ENCODE measurements at regions not wholly inside any gene's neighbourhood (a gene's known extent, or its start where the extent isn't known, plus 50 kb on each side); places are given as distances from the start of the nearest gene placed in this dataset.
A peak's percentile ranks its signal among the peaks of the same experiment; 100 is the strongest.
"Not testable (repeated sequence)": the region's sequence is repeated elsewhere in the genome, so short reads cannot be mapped to it uniquely, and the experiment has no call there.

GRCh38 chrX:114450911-114451310 is 133.0 kb upstream of the HTR2C start:
- H3K4me3 ChIP-seq (ENCODE audit: low read length): no peak overlapping the region
- no peaks in the 10 kb centered on the region for H3K36me3 ChIP-seq (ENCODE audit: control insufficient read depth, insufficient read depth, low read length)
- no peaks in the 10 kb centered on the region for H3K4me1 ChIP-seq (ENCODE audit: control insufficient read depth, insufficient read depth, low read length)
- H3K9me3 ChIP-seq (replicated peaks; ENCODE audit: control insufficient read depth, low read depth, low read length): no peaks in the 10 kb centered on the region
- peaks cover 3% of the 10 kb centered on the region for H3K27me3 ChIP-seq (ENCODE audit: control insufficient read depth, insufficient read depth, low read length)
- no peak for DNase-seq
- H3K27ac ChIP-seq (ENCODE audit: low read length): no peak overlapping the region
- no CpG with 5 or more reads among the region's 2 CpGs for WGBS (ENCODE audit: insufficient coverage)

- no peaks in the 10 kb centered on the region for H3K9me3 ChIP-seq (replicated peaks; ENCODE audit: control insufficient read depth, low read depth, low read length)
- no peak overlapping the region for H3K4me3 ChIP-seq (ENCODE audit: low read length)
- no peak for DNase-seq
- no peaks in the 10 kb centered on the region for H3K36me3 ChIP-seq (ENCODE audit: control insufficient read depth, insufficient read depth, low read length)
- no peak overlapping the region for H3K27ac ChIP-seq (ENCODE audit: low read length)
- WGBS (ENCODE audit: insufficient coverage): 20% methylated on average over 1 of the region's 1 CpG
- H3K27me3 ChIP-seq (ENCODE audit: control insufficient read depth, insufficient read depth, low read length): peaks cover 3% of the 10 kb centered on the region
- H3K4me1 ChIP-seq (ENCODE audit: control insufficient read depth, insufficient read depth, low read length): no peaks in the 10 kb centered on the region
Measured at GRCh38 chrX:114451397-114451796, 132.5 kb upstream of the HTR2C start.

GRCh38 chrX:114462266-114462665 is 121.6 kb upstream of the HTR2C start:
- H3K27ac ChIP-seq (ENCODE audit: low read length): no peak overlapping the region
- H3K9me3 ChIP-seq (replicated peaks; ENCODE audit: control insufficient read depth, low read depth, low read length): no peaks in the 10 kb centered on the region
- peaks cover 4% of the 10 kb centered on the region for H3K27me3 ChIP-seq (ENCODE audit: control insufficient read depth, insufficient read depth, low read length)
- DNase-seq: no peak
- H3K4me1 ChIP-seq (ENCODE audit: control insufficient read depth, insufficient read depth, low read length): no peaks in the 10 kb centered on the region
- no peak overlapping the region for H3K4me3 ChIP-seq (ENCODE audit: low read length)
- H3K36me3 ChIP-seq (ENCODE audit: control insufficient read depth, insufficient read depth, low read length): no peaks in the 10 kb centered on the region

GRCh38 chrX:114465689-114466088 is 118.2 kb upstream of the HTR2C start:
- Histone ChIP-seq H3K27me3 (ENCODE audit: control insufficient read depth, insufficient read depth, low read length) (peaks cover 2% of the 10 kb centered on the region), H3K36me3 (ENCODE audit: control insufficient read depth, insufficient read depth, low read length) (no peaks in the 10 kb centered on the region), H3K4me1 (ENCODE audit: control insufficient read depth, insufficient read depth, low read length) (no peaks in the 10 kb centered on the region), H3K9me3 (replicated peaks; ENCODE audit: control insufficient read depth, low read depth, low read length) (no peaks in the 10 kb centered on the region), H3K27ac (ENCODE audit: low read length) (no peak overlapping the region), H3K4me3 (ENCODE audit: low read length) (no peak overlapping the region)
- DNase-seq: no peak

- 62% methylated on average over 5 of the region's 6 CpGs for WGBS (ENCODE audit: insufficient coverage)
- H3K27me3 ChIP-seq (ENCODE audit: control insufficient read depth, insufficient read depth, low read length); H3K9me3 ChIP-seq (replicated peaks; ENCODE audit: control insufficient read depth, low read depth, low read length); DNase-seq; H3K4me3 ChIP-seq (ENCODE audit: low read length); H3K36me3 ChIP-seq (ENCODE audit: control insufficient read depth, insufficient read depth, low read length); H3K27ac ChIP-seq (ENCODE audit: low read length); H3K4me1 ChIP-seq (ENCODE audit: control insufficient read depth, insufficient read depth, low read length): not testable (repeated sequence)
Measured at GRCh38 chrX:114472008-114472407, 111.9 kb upstream of the HTR2C start.

GRCh38 chrX:114472788-114473187 is 111.1 kb upstream of the HTR2C start:
- Histone ChIP-seq H3K36me3 (ENCODE audit: control insufficient read depth, insufficient read depth, low read length) (no peaks in the 10 kb centered on the region), H3K4me3 (ENCODE audit: low read length) (no peak overlapping the region), H3K27me3 (ENCODE audit: control insufficient read depth, insufficient read depth, low read length) (no peaks in the 10 kb centered on the region), H3K9me3 (replicated peaks; ENCODE audit: control insufficient read depth, low read depth, low read length) (no peaks in the 10 kb centered on the region), H3K27ac (ENCODE audit: low read length) (no peak overlapping the region), H3K4me1 (ENCODE audit: control insufficient read depth, insufficient read depth, low read length) (no peaks in the 10 kb centered on the region)
- no CpG with 5 or more reads among the region's 2 CpGs for WGBS (ENCODE audit: insufficient coverage)
- DNase-seq: no peak

GRCh38 chrX:114500622-114501021 is 83.3 kb upstream of the HTR2C start:
- Histone ChIP-seq H3K27ac (ENCODE audit: low read length) (no peak overlapping the region), H3K27me3 (ENCODE audit: control insufficient read depth, insufficient read depth, low read length) (no peaks in the 10 kb centered on the region), H3K4me1 (ENCODE audit: control insufficient read depth, insufficient read depth, low read length) (no peaks in the 10 kb centered on the region), H3K4me3 (ENCODE audit: low read length) (no peak overlapping the region), H3K9me3 (replicated peaks; ENCODE audit: control insufficient read depth, low read depth, low read length) (no peaks in the 10 kb centered on the region), H3K36me3 (ENCODE audit: control insufficient read depth, insufficient read depth, low read length) (no peaks in the 10 kb centered on the region)
- WGBS (ENCODE audit: insufficient coverage): no CpG with 5 or more reads among the region's 1 CpG
- DNase-seq: no peak

- H3K27me3 ChIP-seq (ENCODE audit: control insufficient read depth, insufficient read depth, low read length): peaks cover 2% of the 10 kb centered on the region
- no peaks in the 10 kb centered on the region for H3K9me3 ChIP-seq (replicated peaks; ENCODE audit: control insufficient read depth, low read depth, low read length)
- no peak overlapping the region for H3K27ac ChIP-seq (ENCODE audit: low read length)
- no peaks in the 10 kb centered on the region for H3K4me1 ChIP-seq (ENCODE audit: control insufficient read depth, insufficient read depth, low read length)
- H3K4me3 ChIP-seq (ENCODE audit: low read length): no peak overlapping the region
- no CpG with 5 or more reads among the region's 2 CpGs for WGBS (ENCODE audit: insufficient coverage)
- no peaks in the 10 kb centered on the region for H3K36me3 ChIP-seq (ENCODE audit: control insufficient read depth, insufficient read depth, low read length)
- no peak for DNase-seq
Measured at GRCh38 chrX:114508756-114509155, 75.1 kb upstream of the HTR2C start.

GRCh38 chrX:114519524-114519923 is 64.4 kb upstream of the HTR2C start:
- H3K9me3 ChIP-seq (replicated peaks; ENCODE audit: control insufficient read depth, low read depth, low read length): peaks cover 7% of the 10 kb centered on the region
- no peak for DNase-seq
- no peak overlapping the region for H3K4me3 ChIP-seq (ENCODE audit: low read length)
- peaks cover 7% of the 10 kb centered on the region for H3K27me3 ChIP-seq (ENCODE audit: control insufficient read depth, insufficient read depth, low read length)
- no peaks in the 10 kb centered on the region for H3K4me1 ChIP-seq (ENCODE audit: control insufficient read depth, insufficient read depth, low read length)
- H3K27ac ChIP-seq (ENCODE audit: low read length): no peak overlapping the region
- no peaks in the 10 kb centered on the region for H3K36me3 ChIP-seq (ENCODE audit: control insufficient read depth, insufficient read depth, low read length)
- WGBS (ENCODE audit: insufficient coverage): no CpG with 5 or more reads among the region's 1 CpG

- H3K4me3 ChIP-seq (ENCODE audit: low read length); H3K27ac ChIP-seq (ENCODE audit: low read length); H3K4me1 ChIP-seq (ENCODE audit: control insufficient read depth, insufficient read depth, low read length); H3K36me3 ChIP-seq (ENCODE audit: control insufficient read depth, insufficient read depth, low read length); H3K9me3 ChIP-seq (replicated peaks; ENCODE audit: control insufficient read depth, low read depth, low read length); DNase-seq; H3K27me3 ChIP-seq (ENCODE audit: control insufficient read depth, insufficient read depth, low read length): not testable (repeated sequence)
- WGBS (ENCODE audit: insufficient coverage): no CpG with 5 or more reads among the region's 2 CpGs
Measured at GRCh38 chrX:114520701-114521100, 63.2 kb upstream of the HTR2C start.

- no peak overlapping the region for H3K4me3 ChIP-seq (ENCODE audit: low read length)
- H3K4me1 ChIP-seq (ENCODE audit: control insufficient read depth, insufficient read depth, low read length): no peaks in the 10 kb centered on the region
- H3K36me3 ChIP-seq (ENCODE audit: control insufficient read depth, insufficient read depth, low read length): no peaks in the 10 kb centered on the region
- WGBS (ENCODE audit: insufficient coverage): no CpG with 5 or more reads among the region's 2 CpGs
- DNase-seq: peak; percentile 3
- H3K27ac ChIP-seq (ENCODE audit: low read length): no peak overlapping the region
- H3K9me3 ChIP-seq (replicated peaks; ENCODE audit: control insufficient read depth, low read depth, low read length): no peaks in the 10 kb centered on the region
- H3K27me3 ChIP-seq (ENCODE audit: control insufficient read depth, insufficient read depth, low read length): no peaks in the 10 kb centered on the region
Measured at GRCh38 chrX:114532111-114532805, 51.6 kb upstream of the HTR2C start.

All from muscle of leg (tissue), 3 donors.